HG03039 (cell line): ENCODE measurements at regions not wholly inside any gene's neighbourhood (a gene's known extent, or its start where the extent isn't known, plus 50 kb on each side); places are given as distances from the start of the nearest gene placed in this dataset.
"Not testable (repeated sequence)": the region's sequence is repeated elsewhere in the genome, so short reads cannot be mapped to it uniquely, and the experiment has no call there.

Experiments used
- ATAC-seq: cut with Tn5 transposase; IDR thresholded peaks from one replicate; pipeline ENCODE4 v1.9.1; 2021; ENCODE audit warnings: mild to moderate bottlenecking, moderate library complexity; ENCODE audit not compliant: unreplicated experiment

DNA sequence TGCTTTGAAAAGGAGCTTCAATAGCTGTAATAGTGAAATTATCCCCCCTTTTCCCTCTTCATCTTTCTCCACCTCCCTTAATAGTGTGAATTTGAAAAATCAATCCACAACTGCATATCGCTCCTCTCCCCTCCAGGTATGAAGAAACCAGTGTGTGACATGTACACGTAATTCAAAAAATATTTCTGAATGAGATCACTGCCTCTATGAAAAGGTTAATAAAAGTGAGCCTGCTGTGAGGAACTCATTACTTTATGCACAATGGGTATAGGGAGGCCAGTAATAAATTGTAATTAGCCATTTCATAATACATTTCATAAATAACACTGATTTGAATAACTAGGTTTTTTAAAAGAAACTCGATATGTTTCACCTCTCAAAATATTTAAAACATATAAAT, 209.0 kb upstream of the KYNU start:
- ATAC-seq = no peak

DNA sequence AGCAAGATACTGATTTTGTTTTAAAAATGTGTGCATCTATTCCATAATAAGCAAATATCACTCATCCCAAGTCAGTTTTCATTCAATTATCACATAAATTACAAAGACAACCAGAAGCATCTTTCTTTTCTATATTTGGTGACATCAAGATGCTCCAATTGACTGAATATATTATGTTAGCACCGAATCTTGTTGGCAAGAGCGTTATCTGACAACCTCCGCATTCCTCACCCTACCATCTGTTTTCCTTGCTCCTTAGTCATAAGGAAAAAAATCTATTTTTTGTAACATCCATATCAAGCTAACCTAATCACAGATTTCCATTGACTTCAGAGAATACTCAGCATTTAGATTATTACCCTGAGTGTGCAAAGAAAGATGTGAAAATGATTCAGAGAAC, 212.2 kb upstream of the KYNU start:
- ATAC-seq = no peak

DNA sequence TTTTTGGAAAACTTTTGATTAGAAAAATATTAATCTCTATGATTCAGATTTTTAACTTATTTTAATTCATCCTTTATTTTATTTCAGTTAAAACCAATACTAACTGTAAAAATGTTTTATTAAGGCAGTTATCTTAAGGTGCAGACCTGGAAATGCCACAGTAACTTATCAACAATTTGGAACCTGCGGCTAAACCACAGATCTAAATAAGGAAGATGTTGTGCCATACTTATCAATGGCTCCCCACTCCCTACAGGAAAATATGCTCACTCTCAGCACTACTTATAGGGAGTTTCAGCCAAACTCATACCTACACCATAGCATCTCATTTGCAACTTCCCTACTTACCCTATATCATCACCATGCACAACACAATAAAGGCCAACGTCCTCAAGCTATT, 226.9 kb upstream of the KYNU start:
- ATAC-seq = no peak

DNA sequence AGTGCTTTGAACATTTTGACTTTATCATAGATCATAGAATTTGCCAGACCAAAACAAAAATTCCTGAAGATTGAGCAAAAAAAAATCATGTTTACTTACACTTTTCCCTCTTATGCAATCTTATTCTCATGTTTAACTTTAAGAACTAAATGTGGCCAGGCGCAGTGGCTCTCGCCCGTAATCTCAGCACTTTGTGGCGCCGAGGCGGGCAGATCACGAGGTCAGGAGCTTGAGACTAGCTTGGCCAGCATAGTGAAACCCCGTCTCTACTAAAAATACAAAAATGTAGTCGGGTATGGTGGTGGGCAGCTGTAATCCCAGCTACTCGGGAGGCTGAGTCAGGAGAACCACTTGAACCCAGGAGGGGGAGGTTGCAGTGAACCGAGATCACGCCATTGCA, 227.9 kb upstream of the KYNU start:
- ATAC-seq = no peak

DNA sequence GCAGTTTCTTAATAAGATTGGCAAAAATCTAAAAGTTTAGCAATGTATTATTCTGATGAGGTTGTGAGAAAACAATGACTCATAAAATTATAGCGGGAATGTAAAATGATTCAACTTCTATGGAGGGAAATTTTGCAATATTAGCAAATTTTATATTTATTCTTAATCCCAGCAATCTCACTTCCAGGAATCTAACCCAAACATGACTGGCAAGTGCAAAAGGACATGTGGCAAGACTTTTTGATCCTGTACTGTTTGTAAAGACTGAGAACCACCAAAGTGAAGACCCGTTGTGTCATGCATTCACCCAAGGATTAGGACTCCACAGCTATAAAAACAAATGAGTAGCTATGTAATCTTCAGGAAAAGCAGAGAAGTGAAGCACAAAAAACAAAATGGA, 234.8 kb upstream of the KYNU start:
- ATAC-seq = no peak

DNA sequence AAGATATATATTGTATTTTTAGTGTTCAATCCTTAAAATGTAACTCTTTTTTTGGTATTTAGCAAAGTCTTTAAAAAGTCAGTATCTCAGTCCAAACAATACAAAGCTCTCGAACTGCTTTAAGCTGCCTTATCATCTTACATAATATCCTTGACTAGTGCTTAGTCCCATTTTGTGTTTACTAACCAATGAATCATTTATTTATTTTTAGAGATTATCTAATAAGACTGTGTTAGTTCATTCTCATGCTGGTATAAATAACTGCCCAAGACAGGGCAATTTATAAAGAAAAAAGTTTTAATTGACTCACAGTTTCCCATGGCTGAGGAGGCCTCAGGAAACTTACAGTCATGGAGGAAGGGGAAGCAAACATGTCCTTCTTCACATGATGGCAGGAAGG, 248.3 kb upstream of the KYNU start:
- ATAC-seq = no peak

DNA sequence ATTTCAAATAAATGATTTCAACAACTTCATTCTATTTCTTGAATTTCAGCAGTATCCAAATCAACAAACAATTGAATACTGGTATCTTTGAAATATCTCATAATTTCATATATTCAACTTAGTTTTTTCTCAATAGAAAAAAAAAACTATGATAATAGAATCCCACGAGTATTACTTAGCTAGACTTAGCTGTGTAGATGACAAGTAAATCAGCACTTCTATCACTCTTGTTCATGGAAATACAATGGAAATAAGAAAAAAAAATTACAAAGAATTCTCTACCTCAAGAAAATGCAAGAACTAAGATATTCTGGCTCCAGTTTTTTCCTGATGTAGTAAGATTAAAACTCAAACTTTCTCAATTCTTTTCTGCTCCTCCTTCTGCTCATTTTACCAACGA, 256.2 kb upstream of the KYNU start:
- no peak for ATAC-seq

DNA sequence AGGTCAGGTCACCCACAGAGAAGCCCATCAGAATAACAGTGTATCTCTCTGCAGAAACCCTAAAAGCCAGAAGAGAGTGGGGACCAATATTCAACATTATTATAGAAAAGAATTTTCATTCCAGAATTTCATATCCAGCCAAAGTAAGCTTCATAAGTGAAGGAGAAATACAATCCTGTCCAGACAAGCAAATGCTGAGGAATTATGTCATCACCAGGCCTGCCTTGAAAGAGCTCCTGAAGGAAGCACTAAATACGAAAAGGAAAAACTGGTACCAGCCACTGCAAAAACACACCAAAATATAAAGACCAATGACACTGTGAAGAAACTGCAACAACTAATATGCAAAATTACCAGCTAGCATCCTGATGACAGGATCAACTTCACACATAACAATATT, 260.0 kb upstream of the KYNU start:
- no peak for ATAC-seq

DNA sequence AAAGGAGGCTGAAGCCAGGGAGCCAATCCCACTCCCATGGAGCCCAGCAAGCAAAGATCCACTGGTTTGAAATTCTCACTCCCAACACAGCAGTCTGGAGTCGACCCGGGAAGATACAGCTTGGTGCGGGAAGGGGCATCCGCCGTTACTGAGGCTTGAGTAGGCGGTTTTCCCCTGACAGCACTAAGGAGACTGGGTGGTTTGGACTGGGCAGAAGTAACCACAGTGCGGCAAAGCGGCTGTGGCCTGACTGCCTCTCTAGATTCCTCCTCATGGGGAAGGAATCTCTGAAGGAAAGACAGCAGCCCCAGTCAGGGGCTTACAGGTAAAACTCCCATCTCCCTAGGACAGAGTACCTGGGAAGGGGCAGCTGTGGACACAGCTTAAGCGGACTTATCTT, 261.6 kb upstream of the KYNU start:
- no peak for ATAC-seq

DNA sequence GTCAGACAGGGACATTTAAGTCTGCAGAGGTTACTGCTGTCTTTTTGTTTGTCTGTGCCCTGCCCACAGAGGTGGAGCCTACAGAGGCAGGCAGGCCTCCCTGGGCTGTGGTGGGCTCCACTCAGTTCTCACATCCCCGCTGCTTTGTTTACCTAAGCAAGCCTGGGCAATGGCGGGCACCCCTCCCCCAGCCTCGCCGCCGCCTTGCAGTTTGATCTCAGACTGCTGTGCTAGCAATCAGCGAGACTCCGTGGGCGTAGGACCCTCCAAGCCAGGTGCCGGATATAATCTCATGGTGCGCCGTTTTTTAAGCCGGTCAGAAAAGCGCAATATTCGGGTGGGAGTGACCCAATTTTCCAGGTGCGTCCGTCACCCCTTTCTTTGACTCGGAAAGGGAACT, 264.3 kb upstream of the KYNU start:
- ATAC-seq = not testable (repeated sequence)

DNA sequence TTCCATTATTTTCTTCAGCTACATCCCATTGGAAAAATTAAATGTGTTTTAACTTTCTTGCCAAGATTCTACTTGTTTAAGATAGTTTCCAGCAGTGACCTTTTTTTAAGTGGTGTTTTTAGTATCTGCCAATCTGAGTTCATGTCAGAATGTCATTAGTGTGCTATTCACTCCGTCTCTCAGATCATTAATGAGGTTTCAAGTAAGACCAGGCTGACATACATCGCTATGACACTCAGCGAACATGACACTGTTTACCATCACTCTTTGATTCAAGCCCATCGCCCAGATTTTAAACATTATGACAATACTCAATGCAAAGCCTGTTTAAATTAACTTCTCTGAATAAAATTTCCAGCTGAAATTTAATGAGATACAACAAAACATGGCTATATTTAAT, 272.0 kb upstream of the KYNU start:
- no peak for ATAC-seq

DNA sequence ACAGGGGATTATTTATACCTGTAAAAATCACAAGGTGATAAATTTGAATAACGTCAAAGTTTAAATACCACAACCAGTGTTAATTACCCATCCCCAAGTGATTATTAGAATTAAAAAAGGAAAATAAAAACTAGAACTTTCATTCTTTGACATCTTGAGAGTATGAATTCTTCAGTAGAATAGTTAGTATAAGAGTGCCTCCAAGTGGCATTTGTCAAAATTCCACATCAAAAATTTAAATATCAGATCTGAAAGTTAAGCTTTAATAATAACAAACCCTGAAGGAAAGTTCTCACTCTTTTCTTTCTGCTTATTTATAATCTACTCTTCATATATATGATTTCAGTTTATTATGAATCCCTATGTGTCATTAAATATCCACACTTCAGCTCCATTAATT, 273.7 kb upstream of the KYNU start:
- ATAC-seq = no peak

DNA sequence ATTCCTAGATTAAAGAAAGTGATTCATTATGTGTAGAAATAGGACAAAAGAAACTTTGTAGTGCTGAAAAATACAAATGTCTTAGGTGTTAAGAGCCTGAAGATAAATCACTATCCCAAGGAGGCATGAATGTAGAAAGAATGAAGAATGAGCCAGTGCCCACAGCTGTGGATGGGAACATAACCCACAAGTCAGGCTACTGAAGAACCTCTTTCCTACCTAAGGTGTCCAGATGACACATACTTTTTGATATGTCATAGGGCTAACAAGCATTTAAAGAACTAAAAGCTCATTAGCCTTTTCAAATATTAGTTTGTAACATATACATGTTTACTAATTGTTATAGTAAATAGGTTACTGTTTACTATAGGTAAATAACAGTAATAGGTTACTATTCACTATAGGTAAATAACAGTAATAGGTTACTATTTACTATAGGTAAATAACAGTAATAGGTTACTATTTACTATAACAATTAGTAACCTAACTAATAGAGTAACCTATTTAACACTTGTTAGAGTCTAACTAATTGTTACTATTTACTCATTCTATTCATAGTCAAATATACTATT, 275.0 kb upstream of the KYNU start:
- no peak for ATAC-seq

DNA sequence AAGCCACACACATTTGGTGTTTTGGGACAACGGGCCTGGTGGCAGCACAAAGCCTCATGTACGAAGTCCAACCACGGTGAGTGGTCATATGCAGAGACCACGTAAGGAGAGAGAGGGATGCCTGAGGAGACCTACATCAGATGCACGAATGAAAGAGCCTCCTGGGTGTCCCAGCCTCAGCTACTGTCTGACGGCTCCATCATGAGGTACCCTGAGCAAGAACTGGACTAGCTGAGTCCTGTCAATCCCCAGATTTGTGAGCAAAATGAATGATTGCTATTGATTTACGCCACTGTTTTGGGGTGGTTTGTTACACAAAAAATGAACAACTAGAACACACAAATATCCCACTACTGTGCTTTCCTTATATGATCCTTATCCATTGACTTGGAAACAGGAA, 275.7 kb upstream of the KYNU start:
- ATAC-seq = no peak

DNA sequence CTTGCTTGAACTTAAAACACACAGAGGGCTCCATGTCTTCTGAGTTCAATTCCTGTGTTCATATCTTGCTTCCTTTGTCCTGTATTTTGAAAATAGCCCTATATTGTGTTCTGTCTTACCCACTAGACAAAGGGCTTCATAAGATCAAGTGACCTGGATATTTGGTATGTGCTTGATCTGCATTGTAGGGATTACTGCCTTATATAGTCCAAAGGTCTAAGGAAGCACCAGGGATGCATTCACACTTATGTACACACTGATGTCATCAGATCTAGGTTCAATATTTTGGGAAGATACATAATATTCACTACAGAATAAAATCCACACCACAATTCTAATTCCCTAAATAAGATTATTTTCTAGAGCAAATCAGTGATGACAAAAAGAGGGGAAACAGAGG, 278.0 kb upstream of the KYNU start:
- ATAC-seq = no peak

DNA sequence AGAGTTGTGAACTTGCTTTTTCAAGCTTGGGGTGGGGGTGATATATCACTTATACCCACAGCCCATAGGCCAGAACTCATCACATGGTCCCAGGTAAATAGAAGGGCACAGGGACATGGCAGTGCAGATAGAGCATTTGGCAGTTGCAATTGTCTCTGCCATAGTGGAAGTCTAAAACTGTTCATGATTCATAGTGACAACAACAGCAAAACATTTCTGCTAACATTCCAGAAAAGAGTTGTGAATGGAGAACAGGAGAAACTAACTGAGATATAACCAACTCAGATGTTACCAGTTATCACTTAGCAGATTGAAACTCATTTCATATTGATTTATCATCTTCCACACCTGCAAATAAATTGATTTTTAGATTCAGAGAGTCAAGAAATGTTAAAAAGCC, 278.6 kb upstream of the KYNU start:
- no peak for ATAC-seq

DNA sequence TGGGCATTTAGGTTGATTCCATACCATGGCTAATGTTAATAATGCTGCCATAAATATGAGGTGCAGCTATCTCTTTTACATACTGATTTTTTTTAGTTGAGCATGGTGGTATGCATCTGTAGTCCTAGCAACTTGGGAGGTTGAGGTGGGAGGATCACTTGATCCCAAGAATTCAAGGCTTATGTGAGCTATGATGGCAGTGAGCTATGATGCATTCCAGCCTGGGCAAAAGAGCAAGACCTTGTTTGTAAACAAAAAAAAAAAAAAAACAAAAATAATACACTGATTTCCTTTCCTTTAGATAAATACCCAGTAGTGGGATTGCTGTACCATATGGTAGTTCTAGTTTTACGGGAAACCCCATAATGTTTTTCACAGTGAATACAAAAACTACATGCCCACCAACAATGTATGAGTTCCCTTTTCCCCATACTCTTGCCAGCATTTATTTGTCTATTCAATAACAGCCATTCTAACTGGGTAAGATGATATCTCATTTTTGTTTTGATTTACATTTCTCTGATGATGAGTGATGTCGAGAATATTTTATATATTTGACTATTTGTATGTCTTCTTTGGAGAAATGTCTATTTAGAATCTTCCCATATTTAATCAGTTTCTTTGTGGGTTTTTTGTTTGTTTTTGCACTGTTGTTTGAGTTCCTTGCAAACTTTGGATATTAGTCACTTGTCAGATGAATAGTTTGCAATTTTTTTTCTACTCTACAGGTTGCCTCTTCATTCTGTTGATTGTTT, 281.0 kb upstream of the KYNU start:
- no peak for ATAC-seq

DNA sequence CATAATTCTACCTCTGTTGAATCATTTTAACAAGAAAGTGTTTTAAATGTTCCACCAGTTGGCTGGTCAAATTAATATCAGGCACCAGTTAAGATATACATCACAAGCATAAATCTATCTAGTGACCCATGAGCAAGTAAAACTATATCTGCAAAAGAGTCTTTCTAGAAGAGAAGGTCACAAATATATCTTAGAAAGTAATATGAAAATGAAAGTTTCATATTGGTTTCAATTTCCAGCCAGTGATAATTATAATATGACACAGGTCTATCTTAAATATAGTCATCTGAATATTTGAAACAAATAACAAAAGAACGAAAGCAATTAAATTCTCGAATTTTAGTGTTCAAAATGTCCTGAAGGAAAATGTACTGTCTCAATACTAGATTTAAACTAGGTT, 282.5 kb upstream of the KYNU start:
- no peak for ATAC-seq

DNA sequence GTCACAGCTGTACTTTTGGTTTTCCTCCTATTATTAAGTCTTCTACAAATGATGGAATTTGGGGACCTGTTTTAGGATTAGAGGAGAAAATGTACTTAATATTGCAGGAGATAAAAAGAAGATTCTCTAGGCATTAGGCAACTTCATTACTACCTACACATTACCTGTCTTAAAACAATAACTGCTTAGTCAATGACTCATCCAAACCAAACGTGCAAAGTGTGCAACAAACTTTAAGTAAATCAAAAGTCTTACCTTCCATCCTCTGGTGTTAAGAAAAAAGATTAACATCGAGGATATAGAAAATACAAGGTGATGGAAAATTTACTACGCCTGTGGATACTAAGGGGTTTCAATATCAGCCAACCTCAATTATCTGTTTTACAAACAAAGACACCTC, 285.3 kb upstream of the KYNU start:
- ATAC-seq = no peak

DNA sequence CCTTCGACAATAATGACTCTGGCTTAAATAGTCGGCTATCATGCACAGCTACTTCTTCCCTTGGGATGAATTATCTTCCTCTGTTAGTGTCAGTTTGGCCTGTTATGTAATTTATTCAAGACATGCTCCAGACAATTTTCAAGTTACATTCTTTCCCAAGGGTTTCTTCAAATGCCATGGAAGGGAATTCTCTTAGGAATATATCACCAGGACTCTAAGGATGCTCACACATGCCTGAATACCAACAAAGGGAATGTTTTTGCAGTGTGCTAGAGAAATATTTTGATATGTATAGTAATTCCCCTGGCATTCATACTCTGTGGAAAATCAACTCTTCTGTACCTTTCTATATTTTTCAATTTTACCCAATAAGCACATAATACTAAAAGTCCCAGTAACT, 286.0 kb upstream of the KYNU start:
- no peak for ATAC-seq

DNA sequence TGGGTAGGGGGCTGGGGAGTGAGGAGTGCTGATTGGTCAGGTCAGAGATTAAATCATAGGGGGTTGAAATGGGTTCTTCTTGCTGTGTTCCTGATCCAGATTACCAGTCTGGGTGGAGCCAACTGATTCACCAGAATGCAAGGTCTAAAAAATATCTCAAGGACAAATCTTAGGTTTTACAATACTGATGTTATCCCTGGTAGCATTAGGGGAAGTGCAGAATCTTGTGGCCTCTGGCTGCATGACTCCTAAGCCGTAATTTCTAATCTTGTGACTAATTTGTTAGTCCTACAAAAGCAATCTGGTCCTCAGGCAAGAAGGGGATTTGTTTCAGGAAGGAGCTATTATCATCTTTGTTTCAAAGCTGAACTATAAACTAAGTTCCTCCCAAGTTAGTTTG, 289.2 kb upstream of the KYNU start:
- no peak for ATAC-seq

DNA sequence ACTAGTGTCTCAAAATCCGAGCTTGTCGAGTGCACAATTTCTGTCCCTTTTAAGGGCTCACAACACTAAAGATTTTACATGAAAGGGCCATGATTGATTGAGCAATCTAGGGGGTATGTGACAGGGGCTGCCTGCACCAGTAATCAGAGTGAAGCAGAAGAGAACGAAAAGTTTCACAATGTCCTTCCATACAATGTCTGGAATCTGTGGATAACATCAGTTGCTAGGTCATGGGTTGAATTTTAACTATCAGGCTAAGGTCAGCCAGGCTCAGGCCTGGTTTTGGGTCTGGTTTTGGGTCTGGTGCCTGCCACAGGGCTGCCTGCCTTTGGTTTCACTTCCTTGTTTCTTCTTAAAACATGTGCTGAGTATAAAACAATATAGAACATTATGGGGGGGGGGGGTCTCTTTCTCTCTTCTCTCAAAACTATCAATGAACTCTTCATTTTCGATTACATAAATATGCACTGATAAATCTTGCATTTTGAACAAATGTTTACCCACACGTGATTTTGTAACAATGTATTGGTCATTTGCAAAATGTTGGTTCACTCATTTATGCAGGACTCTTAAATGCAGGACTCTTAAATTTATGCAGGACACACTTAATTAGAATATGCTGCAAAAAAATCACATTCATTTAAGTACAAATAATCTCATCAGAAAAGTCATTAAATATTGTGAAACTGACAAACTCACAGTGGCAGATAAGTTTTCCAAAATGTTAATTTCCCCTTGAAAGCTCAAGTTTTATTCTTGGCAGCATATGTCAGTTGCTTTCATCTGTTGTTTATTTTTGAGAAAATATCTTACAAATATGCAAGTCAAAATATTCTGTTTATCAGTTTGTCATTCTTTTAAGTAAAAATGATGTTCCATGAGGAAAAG, 290.5 kb upstream of the KYNU start:
- ATAC-seq = no peak
